ENCODE measurements at regions not wholly inside any gene's neighbourhood (a gene's known extent, or its start where the extent isn't known, plus 50 kb on each side); places are given as distances from the start of the nearest gene placed in this dataset.

DNA sequence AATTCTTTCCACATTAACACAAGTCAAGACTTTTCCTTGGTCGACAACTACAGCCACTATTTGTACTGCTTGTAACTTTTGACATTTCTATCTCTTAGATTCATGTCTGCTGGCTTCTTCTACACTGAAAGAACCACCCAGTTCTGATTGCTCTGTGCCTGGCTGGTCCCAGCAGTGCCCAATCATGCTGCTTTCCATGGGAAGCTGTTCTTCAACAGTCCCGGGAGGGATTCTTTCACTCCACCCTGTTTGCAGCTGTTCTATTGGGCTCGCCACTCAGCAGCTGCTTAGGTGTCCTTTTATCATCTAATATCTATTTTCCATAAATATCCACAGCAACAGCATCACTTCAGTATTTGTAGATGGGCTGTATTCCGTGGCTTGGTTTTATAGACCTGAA lies 471.1 kb upstream of the SMIM21 start:
- TF ChIP-seq, protein P1, sequence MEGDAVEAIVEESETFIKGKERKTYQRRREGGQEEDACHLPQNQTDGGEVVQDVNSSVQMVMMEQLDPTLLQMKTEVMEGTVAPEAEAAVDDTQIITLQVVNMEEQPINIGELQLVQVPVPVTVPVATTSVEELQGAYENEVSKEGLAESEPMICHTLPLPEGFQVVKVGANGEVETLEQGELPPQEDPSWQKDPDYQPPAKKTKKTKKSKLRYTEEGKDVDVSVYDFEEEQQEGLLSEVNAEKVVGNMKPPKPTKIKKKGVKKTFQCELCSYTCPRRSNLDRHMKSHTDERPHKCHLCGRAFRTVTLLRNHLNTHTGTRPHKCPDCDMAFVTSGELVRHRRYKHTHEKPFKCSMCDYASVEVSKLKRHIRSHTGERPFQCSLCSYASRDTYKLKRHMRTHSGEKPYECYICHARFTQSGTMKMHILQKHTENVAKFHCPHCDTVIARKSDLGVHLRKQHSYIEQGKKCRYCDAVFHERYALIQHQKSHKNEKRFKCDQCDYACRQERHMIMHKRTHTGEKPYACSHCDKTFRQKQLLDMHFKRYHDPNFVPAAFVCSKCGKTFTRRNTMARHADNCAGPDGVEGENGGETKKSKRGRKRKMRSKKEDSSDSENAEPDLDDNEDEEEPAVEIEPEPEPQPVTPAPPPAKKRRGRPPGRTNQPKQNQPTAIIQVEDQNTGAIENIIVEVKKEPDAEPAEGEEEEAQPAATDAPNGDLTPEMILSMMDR (IDR thresholded peaks at IDR 0.05; ENCODE audit: insufficient read depth, low read depth, low read length), result no peak
- H3K4me3 ChIP-seq (ENCODE audit: low read depth, low read length), result no peak overlapping the region
- DNase-seq (ENCODE audit: low read depth), result no peak

- TF ChIP-seq, protein P1 (IDR thresholded peaks at IDR 0.05; ENCODE audit: insufficient read depth, low read depth, low read length), result no peak
- DNase-seq (ENCODE audit: low read depth), result no peak
Observed at GRCh38 chr18:75897386-75897785, 469.9 kb upstream of the SMIM21 start.

DNA sequence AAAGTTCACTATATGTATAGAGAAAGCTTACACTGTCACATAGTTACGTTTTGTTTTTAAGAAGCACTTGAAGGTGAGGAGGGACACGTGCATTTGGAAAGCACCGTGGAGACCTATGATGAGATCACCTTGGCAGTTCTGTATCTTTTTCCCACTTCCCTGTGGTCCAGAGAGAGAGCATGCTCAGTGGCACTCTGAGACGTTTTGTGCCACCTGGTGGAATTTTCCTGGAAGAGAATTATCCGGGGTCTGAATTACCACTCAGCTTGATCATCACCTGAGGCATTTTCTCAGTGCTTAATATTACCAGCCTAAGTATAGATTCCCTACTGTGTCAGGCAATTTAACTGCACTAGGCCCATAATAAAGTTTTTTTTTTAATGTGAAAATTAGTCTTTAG lies 469.4 kb upstream of the SMIM21 start:
- no peak overlapping the region for H3K4me3 ChIP-seq (ENCODE audit: low read depth, low read length)
- no peak for DNase-seq (ENCODE audit: low read depth)
- TF ChIP-seq, protein P1 (IDR thresholded peaks at IDR 0.05; ENCODE audit: insufficient read depth, low read depth, low read length), result no peak

More at GRCh38 chr18:75897386-75897785, 469.9 kb upstream of the SMIM21 start:
- H3K4me3 ChIP-seq (ENCODE audit: low read depth, low read length), result no peak overlapping the region

DNA sequence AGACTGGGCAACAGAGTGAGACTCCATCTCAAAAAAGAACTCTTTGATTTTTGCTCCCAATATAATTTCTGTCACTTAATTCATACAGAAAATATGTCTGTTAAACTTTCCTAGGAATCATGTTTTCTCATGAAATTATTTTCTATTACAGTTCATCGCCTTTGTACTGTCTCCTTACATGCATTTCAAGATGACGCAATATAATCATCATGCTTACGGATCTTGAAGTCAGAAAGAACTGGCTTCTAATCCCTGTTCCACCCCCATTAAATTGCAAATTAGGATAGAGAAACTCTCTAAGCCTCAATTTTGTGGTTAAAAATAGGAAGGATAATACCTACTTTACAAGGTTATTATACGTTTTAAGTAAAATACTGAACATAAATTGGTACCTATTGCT lies 467.6 kb upstream of the SMIM21 start:
- H3K4me3 ChIP-seq (ENCODE audit: low read depth, low read length), result no peak overlapping the region
- DNase-seq (ENCODE audit: low read depth), result no peak
- TF ChIP-seq, protein P1 (IDR thresholded peaks at IDR 0.05; ENCODE audit: insufficient read depth, low read depth, low read length), result no peak

DNA sequence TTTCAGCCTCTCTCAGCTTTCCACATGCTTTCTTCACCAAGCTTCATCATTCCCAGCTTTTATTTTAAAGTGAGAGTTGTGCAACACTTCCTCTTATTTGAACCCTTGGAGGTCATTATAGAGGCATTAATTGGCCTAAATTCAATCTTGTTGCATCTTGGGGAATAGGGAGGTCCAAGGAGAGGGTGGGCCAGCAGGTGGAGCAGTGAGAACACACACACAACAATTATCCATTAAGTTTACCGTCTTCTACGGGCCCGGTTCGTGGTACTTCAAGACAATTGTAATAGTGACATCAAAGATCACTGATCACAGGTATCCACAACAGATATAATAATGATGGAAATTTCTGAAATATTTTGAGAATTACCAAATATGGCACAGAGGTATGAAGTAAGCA lies 457.2 kb upstream of the SMIM21 start:
- no peak overlapping the region for H3K4me3 ChIP-seq (ENCODE audit: low read depth, low read length)
- DNase-seq (ENCODE audit: low read depth), result no peak
- TF ChIP-seq, protein P1 (IDR thresholded peaks at IDR 0.05; ENCODE audit: insufficient read depth, low read depth, low read length), result no peak

DNA sequence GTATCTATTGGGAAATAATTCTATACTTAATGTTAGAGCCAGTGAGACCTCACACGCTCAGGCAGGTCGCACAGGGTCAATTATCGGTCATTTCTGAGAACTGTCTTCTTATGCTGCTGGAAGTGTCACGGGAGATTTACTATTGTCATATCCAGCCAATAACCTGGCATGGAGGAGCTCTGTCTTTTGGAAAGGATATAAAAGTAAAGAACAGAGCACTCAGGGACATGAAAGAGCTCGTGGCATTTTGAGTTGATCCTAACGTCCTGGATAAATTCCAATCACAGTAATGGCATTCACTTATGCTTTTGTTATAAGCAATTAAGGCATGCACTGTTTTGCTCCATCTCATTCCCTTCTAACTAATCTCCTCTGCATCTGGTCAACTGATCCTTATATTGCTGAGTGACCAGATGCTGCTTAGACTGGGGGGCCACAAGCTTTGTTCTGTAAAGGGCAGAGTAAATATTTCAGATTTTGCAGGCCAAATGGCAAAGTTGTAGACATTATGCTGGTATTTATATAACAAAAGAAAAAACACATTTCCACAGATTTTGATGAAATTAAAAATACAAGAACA lies 453.5 kb upstream of the SMIM21 start:
- TF ChIP-seq, protein P1 (IDR thresholded peaks at IDR 0.05; ENCODE audit: insufficient read depth, low read depth, low read length), result no peak
- DNase-seq (ENCODE audit: low read depth), result no peak
- H3K4me3 ChIP-seq (ENCODE audit: low read depth, low read length), result no peak overlapping the region

DNA sequence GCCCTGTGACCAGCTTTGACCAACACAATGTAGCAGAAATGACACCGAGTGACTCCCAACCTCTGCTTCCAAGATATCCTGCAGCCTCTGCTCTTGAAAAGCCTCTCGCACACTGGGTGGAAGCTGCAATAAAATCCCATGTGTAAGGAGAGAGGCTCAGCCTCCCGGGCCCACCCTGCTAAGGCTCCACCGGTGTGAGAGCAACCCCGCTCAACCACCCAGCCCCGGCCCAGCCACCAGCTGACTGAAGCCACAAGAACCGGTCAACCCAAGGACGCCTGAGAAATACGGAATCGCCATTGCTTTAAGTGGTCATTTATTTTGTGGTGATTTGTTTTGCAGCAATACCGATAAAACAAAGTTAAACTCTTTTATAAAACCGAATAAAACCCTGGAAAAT lies 452.8 kb upstream of the SMIM21 start:
- TF ChIP-seq, protein P1 (IDR thresholded peaks at IDR 0.05; ENCODE audit: insufficient read depth, low read depth, low read length), result no peak
- no peak overlapping the region for H3K4me3 ChIP-seq (ENCODE audit: low read depth, low read length)
- no peak for DNase-seq (ENCODE audit: low read depth)

All from fibroblast of villous mesenchyme (primary cell).